Stimulated activated CD8-positive, alpha-beta memory T cell treated with anti-CD3 and anti-CD28 coated beads, Interleukin-12 subunit alpha, Interleukin-12 subunit beta, amount 100 ng/mL, for 24 hours (primary cell): ENCODE measurements at regions not wholly inside any gene's neighbourhood (a gene's known extent, or its start where the extent isn't known, plus 50 kb on each side); places are given as distances from the start of the nearest gene placed in this dataset.

Experiments
- DNase-seq: peaks from one replicate; pipeline ENCODE4 v3.0.0-alpha.2; 2020; ENCODE audit errors: extremely low read depth

GRCh38 chr3:174403831-174404230 lies 455.3 kb upstream of the NAALADL2 start:
- DNase-seq, result no peak

DNA sequence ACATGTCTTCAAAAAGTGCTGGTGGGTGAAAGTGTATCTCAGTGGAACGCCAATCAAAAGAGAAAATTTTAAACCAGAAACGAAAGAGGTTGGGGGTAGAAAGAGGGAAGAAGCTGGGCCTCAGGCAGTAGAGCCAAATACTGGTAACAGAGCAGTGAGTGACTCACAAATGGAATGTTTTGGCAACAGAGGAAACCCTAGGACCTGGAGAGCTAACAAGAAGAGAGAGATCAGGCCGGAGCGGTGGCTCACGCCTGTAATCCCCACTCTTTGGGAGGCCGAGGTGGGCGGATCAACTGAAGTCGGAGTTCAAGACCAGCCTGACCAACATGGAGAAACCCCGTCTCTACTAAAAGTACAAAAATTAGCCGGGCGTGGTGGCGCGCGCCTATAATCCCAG lies 450.8 kb upstream of the NAALADL2 start:
- no peak for DNase-seq

DNA sequence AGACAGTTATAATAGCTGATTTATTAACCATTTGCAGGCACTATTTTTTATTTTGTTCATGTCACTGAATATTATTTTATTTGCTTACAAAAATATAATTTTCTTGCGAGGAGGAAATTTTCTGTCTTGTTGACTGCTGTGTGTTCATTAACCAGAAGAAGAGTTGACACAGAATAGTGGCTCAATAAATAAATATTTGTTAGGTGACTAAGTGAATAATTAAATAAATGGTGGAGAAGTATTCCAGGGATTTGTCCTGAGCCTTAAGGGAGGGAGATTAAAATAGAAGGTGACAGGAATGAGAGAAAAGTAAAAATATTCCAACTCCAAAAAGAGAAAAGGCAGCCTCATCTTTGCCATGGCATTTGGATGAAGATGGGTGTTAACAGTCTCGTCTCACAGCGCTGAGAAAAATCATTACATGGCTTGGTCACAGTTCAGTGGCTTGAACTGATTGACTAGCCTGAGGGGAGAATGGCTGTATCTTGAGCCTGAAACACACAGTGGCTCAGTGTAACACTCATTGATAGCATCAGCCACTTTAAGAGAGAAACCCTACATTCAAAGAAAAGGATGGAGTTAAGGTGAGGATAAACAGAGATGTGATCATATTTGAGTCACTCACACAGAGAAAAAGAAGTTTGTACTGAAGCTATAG lies 449.9 kb upstream of the NAALADL2 start:
- no peak for DNase-seq

GRCh38 chr3:174413062-174413912 lies 445.8 kb upstream of the NAALADL2 start:
- no peak for DNase-seq

DNA sequence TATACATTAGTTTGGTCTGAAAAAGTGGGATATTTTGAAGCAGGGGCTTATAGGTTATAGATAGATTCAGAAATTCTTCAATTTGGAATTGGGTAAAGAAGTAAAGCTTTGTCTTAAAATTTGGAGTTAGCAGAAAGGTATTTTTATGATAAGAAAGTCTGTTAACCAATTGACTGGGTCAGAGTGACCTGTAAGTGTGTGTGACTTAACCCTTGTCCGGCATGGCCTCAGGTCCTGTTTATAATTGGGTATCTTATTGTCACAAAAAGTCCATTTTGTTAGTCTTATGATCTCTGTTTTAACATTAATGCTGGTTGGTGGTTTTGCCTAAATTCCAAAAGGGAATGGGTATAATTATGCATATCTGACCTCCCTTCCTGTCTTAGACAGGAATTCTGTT lies 444.2 kb upstream of the NAALADL2 start:
- DNase-seq, result no peak

GRCh38 chr3:174417573-174417972 lies 441.6 kb upstream of the NAALADL2 start:
- DNase-seq, result no peak

DNA sequence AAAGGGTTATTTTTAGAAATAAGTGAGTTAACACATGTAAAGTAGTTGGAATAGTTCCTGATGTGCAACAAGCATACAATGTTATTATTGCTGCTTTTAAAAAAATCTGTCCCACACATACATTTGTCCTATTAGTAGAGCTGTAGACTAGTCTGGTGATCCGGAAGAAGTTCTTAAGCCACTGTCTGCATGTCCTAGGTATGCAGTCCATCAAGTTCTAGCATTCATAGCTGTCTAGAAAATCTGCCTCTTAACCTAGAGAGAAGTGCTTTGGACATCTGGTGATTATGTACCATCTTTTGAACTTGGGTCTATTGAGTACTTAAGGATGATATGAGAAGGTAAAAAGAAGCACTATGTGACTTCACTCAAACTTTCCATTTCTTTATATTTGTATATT lies 439.9 kb upstream of the NAALADL2 start:
- DNase-seq, result no peak

DNA sequence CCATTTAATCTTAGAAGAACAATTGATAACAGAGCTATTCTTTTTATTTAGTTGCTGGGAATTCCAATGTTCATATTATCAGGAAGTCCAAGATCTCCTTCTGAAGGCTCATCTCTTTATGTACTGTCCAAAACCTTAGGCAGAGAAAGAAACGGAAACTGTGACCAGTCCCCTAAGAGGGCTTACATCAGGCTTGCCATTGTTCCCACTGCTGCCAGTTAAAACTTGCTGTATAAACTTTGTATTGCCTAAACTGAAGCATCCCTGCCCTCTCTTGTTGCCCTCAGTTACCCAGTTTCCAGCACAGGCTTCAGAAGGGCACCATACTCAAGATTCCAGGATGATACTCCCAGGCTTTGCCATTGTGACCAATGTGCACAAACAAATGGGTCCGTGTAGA lies 435.2 kb upstream of the NAALADL2 start:
- DNase-seq, result no peak

DNA sequence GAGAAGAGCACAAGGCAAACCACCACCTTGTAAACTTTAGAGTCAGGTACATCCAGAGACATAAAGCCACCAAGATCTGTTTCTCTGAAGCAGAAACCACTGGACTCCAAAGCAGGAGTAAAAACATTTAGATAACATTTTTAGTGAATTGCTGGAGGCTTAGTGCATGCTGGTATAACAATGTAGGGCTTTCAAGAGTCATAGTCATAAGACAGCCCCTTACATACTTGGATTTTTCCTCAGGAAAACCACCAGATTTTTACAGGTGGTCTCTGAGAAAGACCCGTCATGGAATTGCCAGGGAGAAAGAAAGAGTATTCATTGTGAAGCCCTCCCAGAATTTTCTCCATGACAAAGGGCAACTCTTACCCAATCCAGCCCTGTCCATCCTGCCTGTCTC lies 434.5 kb upstream of the NAALADL2 start:
- DNase-seq, result no peak

GRCh38 chr3:174425422-174425821 lies 433.7 kb upstream of the NAALADL2 start:
- DNase-seq, result no peak

GRCh38 chr3:174430986-174431385 lies 428.1 kb upstream of the NAALADL2 start:
- no peak for DNase-seq

GRCh38 chr3:174431717-174432116 lies 427.4 kb upstream of the NAALADL2 start:
- DNase-seq, result no peak

DNA sequence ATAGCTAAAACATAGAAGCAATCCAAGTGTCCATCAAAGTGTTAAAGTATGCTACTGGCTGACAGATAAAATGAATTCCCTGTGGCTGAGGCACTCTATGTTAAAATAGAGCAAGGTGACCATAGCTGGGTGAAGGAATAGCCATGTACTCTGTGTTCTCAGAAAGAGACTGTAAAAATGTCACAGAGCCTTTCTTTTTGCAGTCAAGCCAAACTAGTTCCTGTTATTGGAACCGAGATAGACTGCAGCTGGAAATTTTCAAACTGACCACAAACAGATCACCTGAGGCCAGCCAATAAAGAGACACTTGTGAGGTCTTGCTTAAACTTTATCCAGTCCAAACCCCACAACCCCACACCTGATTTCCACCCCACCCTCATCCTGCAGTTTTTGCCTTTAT lies 422.8 kb upstream of the NAALADL2 start:
- no peak for DNase-seq

DNA sequence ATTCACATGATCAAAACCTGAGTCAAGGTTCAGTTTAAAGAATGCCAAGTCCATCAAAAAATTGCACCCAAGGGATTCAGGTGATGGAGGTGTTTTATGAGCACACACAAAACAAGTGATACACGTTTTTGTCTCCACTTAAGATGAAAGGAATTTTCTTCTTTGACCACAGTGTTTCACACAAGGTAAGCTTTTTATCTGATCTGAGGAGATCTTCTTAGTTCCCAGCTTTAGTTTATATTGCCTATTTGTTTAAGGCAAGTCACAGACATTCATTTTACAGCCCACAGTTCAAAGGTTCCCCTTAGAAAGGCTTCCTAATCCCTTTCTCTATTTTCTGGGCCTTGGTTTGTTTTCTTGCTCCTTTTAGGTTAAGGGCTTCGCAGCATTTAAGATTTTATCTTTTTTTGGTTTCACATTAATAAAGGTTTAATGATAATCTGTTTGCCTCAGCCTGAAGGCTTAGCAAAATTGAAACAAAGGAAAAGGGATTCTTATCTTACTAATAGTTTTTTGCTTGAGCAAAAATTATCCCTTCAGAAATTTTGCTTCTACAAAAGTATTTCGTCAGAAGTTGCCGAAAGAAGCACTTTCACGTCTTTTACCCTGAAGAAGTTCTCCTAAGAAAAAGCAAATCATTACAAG lies 420.5 kb upstream of the NAALADL2 start:
- no peak for DNase-seq

DNA sequence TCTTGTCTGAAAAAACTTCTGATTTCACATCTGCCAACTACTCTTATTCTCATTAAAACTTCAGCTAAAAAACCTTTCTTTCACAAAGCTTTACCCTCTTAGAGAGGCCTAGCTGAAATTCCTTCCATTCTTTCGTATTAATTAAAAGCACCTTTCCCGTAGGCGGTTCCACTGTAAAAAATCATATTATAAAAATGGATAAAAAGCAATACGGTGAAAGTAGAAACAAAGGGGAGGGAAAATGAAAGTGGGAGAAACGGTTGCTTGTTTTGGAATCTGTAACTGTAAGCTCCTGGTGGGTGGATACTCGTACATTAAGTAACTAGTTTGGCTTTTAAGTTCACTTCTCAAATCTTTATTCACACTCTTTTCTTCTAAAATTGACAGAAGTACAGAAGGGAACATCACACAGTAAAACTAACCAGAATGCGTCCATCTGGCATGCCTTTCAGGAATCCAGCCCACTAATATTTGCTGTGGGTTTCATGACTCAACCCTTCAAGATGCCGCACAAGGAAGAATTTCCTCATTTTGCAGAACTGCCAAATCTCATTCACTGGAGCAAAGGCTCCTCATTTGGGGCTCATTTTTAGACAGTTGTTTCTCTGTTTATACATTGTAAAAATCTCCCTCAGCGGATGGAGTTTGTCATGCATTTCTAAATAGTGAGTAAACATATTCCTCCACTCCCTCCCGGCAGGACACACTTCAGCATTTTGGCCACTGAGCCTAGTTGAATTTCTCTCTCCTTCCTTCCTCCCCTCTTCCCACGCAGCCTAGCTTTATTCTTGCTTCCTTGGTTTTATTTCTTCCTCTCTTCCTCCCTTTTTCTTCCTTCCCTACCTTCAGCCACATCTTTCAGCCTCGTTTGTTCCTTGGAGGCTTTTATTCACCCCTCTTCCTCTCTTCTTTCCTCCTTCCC lies 419.5 kb upstream of the NAALADL2 start:
- DNase-seq, result no peak

- DNase-seq, result no peak
Observed at GRCh38 chr3:174440253-174440701, 418.9 kb upstream of the NAALADL2 start.

GRCh38 chr3:174440741-174441587 lies 418.2 kb upstream of the NAALADL2 start:
- peak; percentile 31 for DNase-seq

- no peak for DNase-seq
Observed at GRCh38 chr3:174441588-174442301, 417.4 kb upstream of the NAALADL2 start.

DNA sequence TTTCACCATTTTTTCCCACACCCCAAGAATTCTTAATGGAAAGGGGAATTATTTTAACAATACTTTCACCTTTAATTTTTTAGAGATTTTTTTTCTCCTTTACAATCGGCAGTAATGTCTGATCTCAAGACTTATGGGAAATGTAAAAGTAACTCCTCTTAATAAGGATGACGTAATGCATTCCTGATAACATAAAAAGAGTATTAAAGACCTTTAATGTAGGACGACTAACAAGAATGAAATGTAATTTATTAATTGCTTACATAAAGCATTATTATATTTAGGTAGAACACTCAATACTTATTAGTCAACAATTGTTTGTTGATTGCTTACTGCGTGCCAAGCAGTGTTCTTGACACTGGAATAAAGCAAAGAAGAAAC lies 416.8 kb upstream of the NAALADL2 start:
- DNase-seq, result no peak

GRCh38 chr3:174444391-174444790 lies 414.7 kb upstream of the NAALADL2 start:
- DNase-seq, result no peak
